ENCODE measurements at regions not wholly inside any gene's neighbourhood (a gene's known extent, or its start where the extent isn't known, plus 50 kb on each side); places are given as distances from the start of the nearest gene placed in this dataset.
"Not testable (repeated sequence)": the region's sequence is repeated elsewhere in the genome, so short reads cannot be mapped to it uniquely, and the experiment has no call there.

DNA sequence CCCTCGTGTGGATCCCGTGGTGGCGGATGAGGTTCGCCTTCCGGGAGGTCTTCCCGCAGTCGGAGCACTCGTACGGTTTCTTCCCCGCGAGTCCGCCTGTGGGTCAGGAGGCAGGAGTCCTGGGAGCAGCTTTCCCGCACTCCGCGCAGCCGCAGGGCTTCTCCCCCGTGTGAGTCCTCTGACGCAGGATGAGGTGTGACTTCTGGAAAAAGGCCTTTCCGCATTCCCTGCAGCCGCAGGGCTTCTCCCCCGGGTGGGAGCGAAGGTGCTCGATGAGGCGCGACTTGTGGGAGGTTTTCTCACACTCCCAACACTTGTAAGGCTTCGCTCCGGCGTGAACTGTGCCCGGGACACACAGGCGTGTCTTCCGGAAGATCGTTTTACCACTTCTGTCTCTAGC lies 68.8 kb upstream of the WIPI2 start:
- not testable (repeated sequence) for DNase-seq (ENCODE audit: low spot score)

DNA sequence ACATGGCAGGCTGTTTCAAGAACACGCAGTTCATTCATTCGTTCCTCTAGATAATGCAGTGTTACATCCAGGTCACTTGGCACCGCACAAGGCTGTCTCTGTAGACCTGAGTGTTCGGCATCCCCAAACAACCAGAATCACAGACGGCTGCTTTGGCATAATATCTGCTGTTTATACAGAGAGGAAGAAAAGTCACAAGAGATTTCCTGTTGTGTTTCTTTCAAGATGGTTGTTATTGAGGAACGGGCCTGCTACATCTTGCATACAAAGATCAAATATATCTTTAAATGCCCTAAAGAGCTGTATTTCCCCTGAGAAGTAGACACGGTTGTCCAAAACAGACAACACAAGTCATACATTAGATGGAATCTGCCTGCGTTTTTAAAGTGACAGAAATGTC lies 58.8 kb upstream of the WIPI2 start:
- peak; percentile 36 for DNase-seq (ENCODE audit: low spot score)

- no peak for DNase-seq (ENCODE audit: low spot score)
These were observed 57.5 kb upstream of the WIPI2 start for GRCh38 chr7:5132539-5132938.

DNA sequence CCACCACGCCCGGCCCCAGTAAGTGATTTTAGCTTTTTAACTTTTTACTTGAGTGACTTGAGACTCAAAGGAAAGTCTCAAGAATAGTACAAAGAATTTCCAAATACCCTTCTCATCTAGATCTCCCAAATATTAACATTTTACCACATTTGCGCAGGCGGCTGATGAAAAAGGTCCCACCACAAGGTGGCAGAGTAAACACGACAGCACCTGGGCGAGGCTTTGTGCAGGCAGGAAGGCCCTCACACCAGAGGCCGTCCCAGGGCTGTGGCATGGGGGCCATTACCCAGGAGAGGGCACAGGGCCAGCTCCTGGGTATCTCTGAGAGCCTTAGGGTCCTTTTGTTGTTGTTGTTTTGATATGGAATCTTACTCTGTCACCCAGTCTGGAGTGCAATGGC lies 50.0 kb upstream of the WIPI2 start:
- peak; percentile 40 for DNase-seq (ENCODE audit: low spot score)
